HK-2 (cell line): ENCODE measurements at regions not wholly inside any gene's neighbourhood (a gene's known extent, or its start where the extent isn't known, plus 50 kb on each side); places are given as distances from the start of the nearest gene placed in this dataset.

ENCODE experiments used
- DNase-seq: peaks from one replicate; pipeline ENCODE4 v3.0.0-alpha.2; 2018; ENCODE audit not compliant: unreplicated experiment

GRCh38 chr7:81529785-81530184 lies 240.1 kb downstream of the HGF start:
- DNase-seq = no peak

DNA sequence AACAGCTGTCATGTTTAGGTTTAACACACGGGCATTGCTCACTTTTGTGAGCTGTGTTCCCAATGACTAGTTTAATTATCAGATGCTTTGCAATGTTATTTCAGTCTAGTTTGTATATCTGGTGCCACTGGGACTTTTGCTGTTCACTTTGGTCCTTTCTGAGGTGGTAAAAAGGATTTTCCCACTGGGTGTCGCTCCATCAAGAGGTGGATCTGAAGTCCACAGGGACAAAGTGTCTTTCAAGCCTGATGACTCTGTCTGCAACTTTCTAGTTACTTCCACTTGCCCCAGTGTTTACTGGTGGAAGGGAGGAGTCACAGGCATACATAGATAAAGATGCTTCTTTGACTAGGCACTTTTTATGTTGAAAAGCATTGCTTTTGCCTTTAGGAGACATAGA lies 242.2 kb downstream of the HGF start:
- no peak for DNase-seq

GRCh38 chr7:81526971-81527370 lies 242.9 kb downstream of the HGF start:
- DNase-seq = no peak

DNA sequence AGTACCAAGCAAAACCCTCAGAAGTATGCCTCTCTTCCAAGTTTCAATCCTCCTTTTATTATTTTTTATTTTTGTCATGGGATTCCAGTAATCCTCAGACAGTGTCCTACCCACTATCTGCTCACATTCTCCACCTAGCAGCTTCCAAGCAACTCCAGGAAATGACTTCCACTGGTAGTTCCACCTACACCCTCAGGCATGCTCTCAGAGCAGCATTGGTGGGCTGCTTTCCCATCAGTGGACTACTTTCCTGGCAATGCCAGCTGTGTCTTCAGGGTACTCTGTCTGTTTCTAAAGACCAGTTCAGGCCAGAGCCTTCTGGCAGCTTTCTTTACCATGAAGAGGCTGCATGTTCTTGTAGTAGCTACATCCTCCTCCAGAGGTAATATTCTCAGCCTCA lies 244.0 kb downstream of the HGF start:
- no peak for DNase-seq

- DNase-seq = no peak
Measured at GRCh38 chr7:81519886-81520285, 250.0 kb downstream of the HGF start.

DNA sequence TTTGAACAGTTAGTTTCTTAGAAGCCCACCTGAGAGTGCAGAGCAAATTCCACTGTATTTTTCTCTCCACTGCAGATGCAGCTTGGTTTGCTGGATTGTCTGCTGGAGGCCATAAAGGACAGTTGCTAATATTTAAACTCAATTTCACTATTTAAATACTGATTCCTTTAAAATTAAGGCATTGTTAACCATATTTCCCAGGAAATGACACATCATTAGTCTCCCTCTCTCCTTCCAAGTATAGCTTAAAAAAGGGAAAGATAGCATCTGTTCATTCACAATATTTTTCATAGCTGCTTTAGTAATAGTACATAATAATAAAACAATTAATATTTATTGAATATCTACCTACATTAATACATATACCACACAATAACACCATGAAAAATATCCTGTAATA lies 252.9 kb downstream of the HGF start:
- DNase-seq = no peak

DNA sequence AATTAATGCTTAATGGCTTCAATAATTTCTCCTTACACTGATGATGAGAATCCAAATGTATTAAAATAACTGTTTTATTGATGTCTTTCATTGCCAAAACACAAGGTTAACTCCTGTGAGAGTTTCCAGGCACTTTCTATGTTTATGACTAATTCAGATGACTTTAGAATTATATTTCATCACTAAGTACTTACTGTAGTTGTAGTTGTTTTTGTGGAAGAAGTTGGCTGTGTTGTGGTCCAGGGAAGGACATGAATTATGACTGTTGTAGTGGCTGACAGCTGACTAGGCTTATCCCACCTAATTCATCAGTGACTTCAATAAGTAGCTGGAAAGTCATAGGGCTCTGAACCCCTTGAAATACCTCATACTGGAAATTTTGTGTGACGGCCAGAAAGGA lies 254.8 kb downstream of the HGF start:
- DNase-seq = no peak

DNA sequence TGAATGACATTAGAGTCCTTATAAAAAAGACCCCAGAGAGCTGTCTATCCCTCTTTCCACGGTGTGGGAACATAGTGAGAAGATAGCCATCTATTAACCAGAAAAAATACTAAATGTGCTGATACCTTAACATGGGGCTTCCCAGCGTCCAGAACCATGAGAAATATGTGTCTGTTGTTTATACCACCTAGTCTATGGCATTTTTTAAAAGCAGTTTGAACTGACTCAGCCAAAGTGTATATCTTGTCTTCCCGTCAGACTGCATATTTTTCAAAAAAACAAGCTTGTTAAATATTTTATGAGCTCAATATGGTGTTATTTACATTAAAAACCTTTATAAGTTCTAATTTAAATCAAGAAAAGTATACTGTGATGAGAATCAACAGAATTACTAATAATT lies 255.3 kb downstream of the HGF start:
- no peak for DNase-seq

GRCh38 chr7:81510122-81510521 lies 259.7 kb downstream of the HGF start:
- no peak for DNase-seq

- no peak for DNase-seq
Measured at GRCh38 chr7:81507221-81507620, 262.6 kb downstream of the HGF start.

GRCh38 chr7:81506609-81507008 lies 263.2 kb downstream of the HGF start:
- DNase-seq = no peak

DNA sequence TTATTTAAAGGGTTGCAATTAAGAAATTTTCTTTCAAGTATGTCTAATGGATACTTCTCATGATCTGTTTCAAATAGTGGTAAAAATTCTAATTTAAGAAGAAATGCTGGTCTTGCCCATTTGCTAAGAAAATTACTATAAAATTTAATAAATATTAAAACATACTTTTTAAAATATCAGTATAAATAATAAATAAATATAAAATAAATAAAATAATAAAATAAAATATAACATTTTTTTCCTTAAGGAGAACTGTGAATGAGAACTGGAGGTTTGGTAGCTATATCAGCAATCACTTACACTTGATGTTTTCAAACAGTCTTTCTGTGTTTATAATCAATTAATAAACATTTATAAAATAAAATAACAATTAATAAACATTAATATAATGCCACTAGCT lies 266.1 kb downstream of the HGF start:
- DNase-seq = no peak

GRCh38 chr7:81503336-81503735 lies 266.5 kb downstream of the HGF start:
- no peak for DNase-seq

GRCh38 chr7:81501220-81501619 lies 268.6 kb downstream of the HGF start:
- no peak for DNase-seq

- DNase-seq = no peak
Measured at GRCh38 chr7:81500631-81501030, 269.2 kb downstream of the HGF start.

GRCh38 chr7:81499262-81500116 lies 270.4 kb downstream of the HGF start:
- peak; percentile 5 for DNase-seq

DNA sequence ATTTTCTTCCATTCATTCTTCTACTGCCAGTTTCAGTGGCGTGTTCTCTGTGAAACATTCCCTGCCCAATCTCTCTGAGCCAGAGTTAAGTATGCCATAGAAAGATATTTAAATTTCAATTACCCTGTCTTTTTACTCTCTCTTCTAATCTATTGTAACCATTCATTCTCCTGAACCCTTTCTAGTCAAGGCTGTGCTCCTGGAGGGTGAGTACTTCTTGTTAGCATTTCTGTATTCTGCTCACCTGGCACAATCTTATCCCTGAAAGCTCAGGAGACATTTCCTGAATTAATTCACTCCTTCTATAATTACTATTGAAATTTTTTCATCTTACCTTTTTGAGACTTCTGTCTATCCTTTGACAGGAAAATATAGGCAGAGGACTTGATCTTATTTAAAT lies 271.7 kb downstream of the HGF start:
- no peak for DNase-seq

GRCh38 chr7:81492910-81493309 lies 276.9 kb downstream of the HGF start:
- no peak for DNase-seq

GRCh38 chr7:81492240-81492639 lies 277.6 kb downstream of the HGF start:
- no peak for DNase-seq

DNA sequence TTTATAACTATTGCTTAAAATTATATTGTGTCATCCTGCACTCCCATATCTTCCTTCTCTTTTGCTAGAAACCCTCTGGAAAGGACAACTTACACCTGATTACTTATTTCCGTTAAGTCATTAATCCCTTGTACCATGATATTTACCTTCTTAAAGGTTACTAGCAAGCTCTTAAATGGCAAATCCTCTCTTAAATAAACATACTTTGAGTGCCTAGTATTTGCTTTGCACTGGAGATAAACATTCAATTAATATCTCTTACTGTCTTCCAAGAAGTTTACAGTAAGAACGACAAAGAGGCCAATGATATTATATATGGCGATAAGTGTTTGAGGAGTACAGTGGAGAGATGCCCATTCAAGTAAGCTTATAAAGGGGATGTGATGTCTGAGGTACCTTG lies 278.3 kb downstream of the HGF start:
- no peak for DNase-seq

- no peak for DNase-seq
Measured at GRCh38 chr7:81488210-81488609, 281.6 kb downstream of the HGF start.

DNA sequence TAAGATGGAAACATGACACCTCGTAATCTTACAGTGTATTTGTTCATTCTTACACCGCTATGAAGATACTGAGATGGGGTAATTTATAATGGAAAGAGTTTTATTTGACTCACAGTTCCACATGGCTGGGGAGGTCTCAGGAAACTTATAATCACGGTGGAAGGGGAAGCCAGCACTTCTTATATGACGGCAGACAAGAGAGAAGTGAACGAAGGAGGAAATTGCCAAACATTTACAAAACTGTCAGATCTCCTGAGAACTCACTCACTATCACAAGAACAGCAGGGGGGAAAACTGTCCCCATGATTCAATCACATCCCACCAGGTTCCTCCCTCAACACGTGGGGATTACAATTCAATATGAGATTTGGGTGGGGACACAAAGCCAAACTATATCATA lies 282.3 kb downstream of the HGF start:
- no peak for DNase-seq

DNA sequence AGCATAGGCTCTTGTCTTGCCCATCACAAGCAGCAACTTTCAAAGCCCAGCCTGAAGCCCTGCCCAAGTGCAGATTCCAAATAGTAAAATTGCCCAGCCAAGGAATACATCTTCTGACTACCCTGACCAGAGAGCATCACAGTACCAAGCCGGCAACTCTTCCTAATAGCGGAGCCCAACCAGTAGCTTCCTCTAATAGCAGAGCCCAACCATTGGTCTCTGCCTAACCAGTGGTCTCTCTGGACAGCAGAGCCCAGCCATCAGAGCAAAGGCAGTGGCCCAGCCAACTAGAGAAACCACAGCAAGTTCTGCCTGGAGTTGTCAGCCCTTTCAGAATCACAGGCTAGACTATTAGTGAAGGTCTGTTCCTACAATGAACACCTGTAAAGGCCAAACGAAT lies 285.6 kb downstream of the HGF start:
- DNase-seq = peak; percentile 30

GRCh38 chr7:81482600-81483186 lies 287.2 kb downstream of the HGF start:
- DNase-seq = no peak
